PC-9 (cell line): ENCODE measurements at regions not wholly inside any gene's neighbourhood (a gene's known extent, or its start where the extent isn't known, plus 50 kb on each side); places are given as distances from the start of the nearest gene placed in this dataset.

Experiments used
- BruUV-seq: library from RNA; stranded (reverse); fragments of 400-500 nt; replicated peaks from 2 replicates; lab custom pipeline; 2021; lab: Mats Ljungman, UMichigan
- CTCF ChIA-PET: fragments of 300-600 bp; sonication (Branson Sonifier 250); formaldehyde crosslinking; loops from one replicate; lab custom pipeline; 2022; ENCODE audit warnings: antibody characterized with exemption; lab: Charles Lee
- POLR2A ChIA-PET: fragments of 300-600 bp; sonication (Branson Sonifier 250); formaldehyde crosslinking; loops from one replicate; lab custom pipeline; 2022; ENCODE audit warnings: antibody characterized with exemption; ENCODE audit not compliant: unreplicated experiment; lab: Charles Lee
- DNase-seq, 2 experiments: peaks; one replicate each; pipeline versions ENCODE4 v3.0.0 to v3.0.0-alpha.2; 2015 to 2022; ENCODE audit warnings: mixed read lengths in 1 of 2
- H2AFZ ChIP-seq: fragments of 200-600 bp; sonication (generic); 2 replicates; pipeline ENCODE4 v1.8.1; 2017; ENCODE audit warnings: antibody characterized with exemption
- H3F3A ChIP-seq: fragments of 200-600 bp; sonication (generic); 2 replicates; pipeline ENCODE4 v1.8.1; 2017; ENCODE audit warnings: antibody characterized with exemption, mild to moderate bottlenecking, low read depth; ENCODE audit not compliant: insufficient read depth
- H3K27ac ChIP-seq: fragments of 200-600 bp; sonication (generic); 2 replicates; pipeline ENCODE4 v1.6.1; 2016; ENCODE audit warnings: mixed run types
- H3K27me3 ChIP-seq: fragments of 200-600 bp; sonication (generic); 2 replicates; pipeline ENCODE4 v1.6.1; 2016; ENCODE audit warnings: low read depth, mixed run types; ENCODE audit not compliant: insufficient read depth
- H3K36me3 ChIP-seq: fragments of 200-600 bp; sonication (generic); 2 replicates; pipeline ENCODE4 v1.6.1; 2016; ENCODE audit warnings: low read depth, mixed run types
- H3K4me1 ChIP-seq: fragments of 200-600 bp; sonication (generic); replicated peaks from 2 replicates; pipeline ENCODE4 v1.6.1; 2016; ENCODE audit warnings: mixed run types; ENCODE audit not compliant: insufficient read depth
- H3K4me2 ChIP-seq: fragments of 200-600 bp; sonication (generic); 2 replicates; pipeline ENCODE4 v1.6.1; 2017; ENCODE audit warnings: mixed run types
- H3K4me3 ChIP-seq: fragments of 200-600 bp; sonication (generic); 2 replicates; pipeline ENCODE4 v1.6.1; 2016; ENCODE audit warnings: mixed run types
- H3K79me2 ChIP-seq: fragments of 200-600 bp; sonication (generic); 2 replicates; pipeline ENCODE4 v1.6.1; 2017; ENCODE audit warnings: low read depth, mixed run types
- H3K9me2 ChIP-seq: fragments of 200-600 bp; sonication (generic); 2 replicates; pipeline ENCODE4 v1.8.1; 2017; ENCODE audit warnings: mild to moderate bottlenecking; ENCODE audit not compliant: insufficient read depth
- H3K9me3 ChIP-seq: fragments of 200-600 bp; sonication (generic); 2 replicates; pipeline ENCODE4 v1.8.1; 2016; ENCODE audit warnings: low read depth; ENCODE audit not compliant: insufficient read depth
- H4K20me1 ChIP-seq: fragments of 200-600 bp; sonication (generic); 2 replicates; pipeline ENCODE4 v1.8.1; 2017; ENCODE audit not compliant: insufficient read depth
- CTCF ChIP-seq: fragments of 200-600 bp; sonication (generic); conservative IDR thresholded peaks from 2 replicates; pipeline ENCODE4 v1.6.1; 2017; ENCODE audit warnings: mixed run types, antibody characterized with exemption, mild to moderate bottlenecking, moderate library complexity
- EZH2 ChIP-seq: fragments of 200-600 bp; sonication (generic); IDR thresholded peaks from 2 replicates; pipeline ENCODE4 v1.8.0; 2017; ENCODE audit warnings: antibody characterized with exemption, low read depth
- intact Hi-C: fragments of 100-400 bp; cut with micrococcal nuclease; formaldehyde crosslinking; loops from one replicate; pipeline ENCODE4 v1.10.0; 2022; ENCODE audit not compliant: unreplicated experiment

DNA sequence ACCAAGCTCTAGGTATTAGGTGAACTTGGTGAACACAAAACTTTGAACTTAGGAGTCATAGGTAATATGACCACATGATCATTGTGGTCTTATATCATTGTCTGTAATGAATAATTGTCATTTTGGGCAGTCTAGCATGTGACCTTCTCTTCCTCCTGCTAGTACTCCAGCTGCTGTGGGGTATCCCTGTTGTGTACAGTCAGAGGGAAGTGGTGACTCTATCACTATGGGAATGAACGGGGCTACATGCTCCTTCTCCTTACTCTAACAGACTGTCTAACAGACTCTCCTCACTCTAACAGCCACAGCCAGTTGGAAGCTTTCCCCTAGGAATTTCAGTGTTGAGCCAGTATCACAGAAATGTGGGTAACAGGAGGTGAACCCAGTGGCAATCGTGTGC lies 68.2 kb upstream of the NEDD4L start:
- intact Hi-C loops: no loop called here
- POLR2A ChIA-PET: no interaction called here
- Histone ChIP-seq H3K4me2 (no peak overlapping the region), H3K36me3 (no peaks in the 10 kb centered on the region), H3K4me1 (no peaks in the 10 kb centered on the region), H2AFZ (no peak overlapping the region), H3K4me3 (no peak overlapping the region), H3K9me2 (no peaks in the 10 kb centered on the region), H3K27ac (no peak overlapping the region), H3F3A (no peaks in the 10 kb centered on the region), H3K9me3 (no peaks in the 10 kb centered on the region), H3K79me2 (no peaks in the 10 kb centered on the region), H3K27me3 (no peaks in the 10 kb centered on the region), H4K20me1 (no peaks in the 10 kb centered on the region)
- no peak for TF ChIP-seq EZH2
- no peak for TF ChIP-seq CTCF
- no peak for DNase-seq
- no TSS peak for BruUV-seq
- CTCF ChIA-PET: no interaction called here

DNA sequence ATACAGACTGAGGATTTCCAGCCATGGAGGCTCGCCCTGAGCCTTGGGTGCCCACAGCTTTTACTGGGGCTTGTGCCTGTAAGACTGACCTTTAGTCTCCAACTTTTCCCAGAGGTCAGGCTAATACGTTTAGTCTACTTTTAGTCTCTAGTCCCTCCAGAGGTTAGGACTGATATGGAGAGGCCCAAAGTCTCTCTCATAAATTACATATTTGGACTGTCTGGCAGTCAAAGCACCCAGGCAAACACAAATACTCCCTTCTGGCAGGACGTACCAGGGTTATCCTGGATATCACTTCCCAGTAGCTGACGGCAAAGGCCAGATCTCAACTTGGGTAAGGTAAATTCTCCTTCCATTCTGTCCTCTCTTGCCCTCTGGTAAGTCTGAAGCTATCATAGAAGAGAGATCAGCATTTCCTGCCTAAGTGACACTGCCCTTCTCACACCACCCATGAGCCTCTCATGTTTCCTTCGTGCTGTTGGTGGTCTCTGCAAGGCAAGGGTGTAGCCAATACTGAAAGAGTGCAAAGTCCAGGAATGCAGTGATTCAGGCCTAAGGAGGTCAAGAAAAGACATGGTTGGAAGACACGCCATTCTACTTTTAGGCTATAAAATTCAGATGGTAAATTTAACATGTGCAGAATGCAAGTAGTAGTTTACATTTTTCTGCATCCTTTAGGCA lies 69.3 kb upstream of the NEDD4L start:
- Histone ChIP-seq H3K4me3 (no peak overlapping the region), H3K4me2 (no peak overlapping the region), H3K9me3 (no peaks in the 10 kb centered on the region), H2AFZ (no peak overlapping the region), H4K20me1 (no peaks in the 10 kb centered on the region), H3K9me2 (no peaks in the 10 kb centered on the region), H3F3A (no peaks in the 10 kb centered on the region), H3K36me3 (no peaks in the 10 kb centered on the region), H3K79me2 (no peaks in the 10 kb centered on the region), H3K27ac (no peak overlapping the region), H3K4me1 (no peaks in the 10 kb centered on the region), H3K27me3 (no peaks in the 10 kb centered on the region)
- ChIA-PET CTCF (no interaction called here), POLR2A (interaction anchor here (0.7 kb wide), 1 partner anchor 93 kb away, joined by 3 read pairs; no protein-coding TSS in a partner anchor)
- DNase-seq: no peak
- TF ChIP-seq CTCF (no peak), EZH2 (no peak)
- BruUV-seq: no TSS peak
- intact Hi-C loops: no loop called here

DNA sequence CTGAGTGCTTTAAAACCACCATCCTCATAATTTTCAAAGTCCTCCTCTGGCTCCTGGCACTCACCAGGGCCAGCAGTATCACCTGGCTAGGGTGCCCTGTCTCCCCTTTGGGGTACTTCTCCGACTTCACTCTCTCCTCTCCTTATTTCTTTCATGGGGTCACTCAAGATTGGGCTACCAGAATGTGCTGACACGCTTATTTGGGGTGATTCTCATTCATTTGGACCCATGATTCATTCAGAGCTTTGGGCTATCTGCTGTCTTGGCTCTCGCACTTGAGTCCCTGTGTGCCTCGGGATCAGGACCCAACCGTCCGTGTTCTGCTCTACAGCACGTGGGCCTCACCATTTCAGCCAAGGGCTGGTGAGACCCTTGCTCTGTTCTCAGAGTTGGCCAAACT lies 70.1 kb upstream of the NEDD4L start:
- POLR2A ChIA-PET: interaction anchor here (0.7 kb wide), 1 partner anchor 92 kb away, joined by 3 read pairs; no protein-coding TSS in a partner anchor
- Histone ChIP-seq H3K27me3 (no peaks in the 10 kb centered on the region), H3K79me2 (no peaks in the 10 kb centered on the region), H3K4me1 (no peaks in the 10 kb centered on the region), H3K4me2 (no peak overlapping the region), H3K36me3 (no peaks in the 10 kb centered on the region), H2AFZ (no peak overlapping the region), H3K9me2 (no peaks in the 10 kb centered on the region), H3F3A (no peaks in the 10 kb centered on the region), H3K4me3 (no peak overlapping the region), H3K27ac (no peak overlapping the region), H4K20me1 (no peaks in the 10 kb centered on the region), H3K9me3 (no peaks in the 10 kb centered on the region)
- BruUV-seq: no TSS peak
- CTCF ChIA-PET: no interaction called here
- no peak for TF ChIP-seq CTCF
- TF ChIP-seq EZH2: no peak
- intact Hi-C loops: no loop called here
- no peak for DNase-seq
